ENCODE measurements at regions not wholly inside any gene's neighbourhood (a gene's known extent, or its start where the extent isn't known, plus 50 kb on each side); places are given as distances from the start of the nearest gene placed in this dataset.

DNA sequence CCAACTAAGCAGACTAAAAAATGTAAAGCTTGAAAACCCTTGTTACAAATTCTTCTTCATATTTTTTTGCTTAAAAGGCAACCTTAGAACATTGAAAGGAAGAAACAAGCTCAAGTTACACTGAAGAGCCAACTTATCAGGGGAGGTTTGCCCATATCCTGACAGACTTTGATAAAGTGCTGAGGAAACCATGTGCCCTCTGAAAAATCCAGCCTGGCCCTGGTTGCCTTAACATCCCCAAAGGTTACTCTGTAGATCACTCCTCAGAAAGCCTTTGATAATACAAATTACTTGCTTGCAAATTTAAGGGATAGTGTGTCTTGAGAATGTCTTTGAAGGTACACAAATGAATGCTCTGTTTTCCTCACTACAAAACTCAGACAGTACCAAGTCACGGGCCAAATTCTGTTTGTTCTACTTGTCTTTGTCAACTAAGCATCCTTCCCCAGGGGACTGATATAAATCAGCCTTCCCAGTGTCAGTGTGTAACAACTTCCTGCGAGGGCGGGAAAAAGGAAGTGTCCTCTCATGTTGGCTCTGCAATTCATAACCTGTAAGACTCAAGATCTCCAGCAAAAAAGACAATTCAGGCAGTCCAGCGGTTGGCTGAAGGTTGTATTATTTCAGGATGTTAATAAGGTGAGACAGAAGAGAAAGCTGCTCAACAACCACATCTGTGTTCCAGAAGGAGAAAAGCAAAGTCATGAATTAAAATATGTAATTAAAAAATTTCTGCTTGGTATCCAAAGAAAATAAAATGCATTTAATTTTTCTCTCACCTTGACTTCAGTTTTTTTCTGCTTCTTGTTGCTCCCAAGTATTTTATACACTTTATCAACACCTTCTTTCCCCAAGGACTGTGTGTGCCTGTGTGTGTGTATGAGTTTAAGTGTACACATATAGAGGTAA is 199.9 kb downstream of the PIK3R1 start (continued):
- TF ChIP-seq, protein P1, sequence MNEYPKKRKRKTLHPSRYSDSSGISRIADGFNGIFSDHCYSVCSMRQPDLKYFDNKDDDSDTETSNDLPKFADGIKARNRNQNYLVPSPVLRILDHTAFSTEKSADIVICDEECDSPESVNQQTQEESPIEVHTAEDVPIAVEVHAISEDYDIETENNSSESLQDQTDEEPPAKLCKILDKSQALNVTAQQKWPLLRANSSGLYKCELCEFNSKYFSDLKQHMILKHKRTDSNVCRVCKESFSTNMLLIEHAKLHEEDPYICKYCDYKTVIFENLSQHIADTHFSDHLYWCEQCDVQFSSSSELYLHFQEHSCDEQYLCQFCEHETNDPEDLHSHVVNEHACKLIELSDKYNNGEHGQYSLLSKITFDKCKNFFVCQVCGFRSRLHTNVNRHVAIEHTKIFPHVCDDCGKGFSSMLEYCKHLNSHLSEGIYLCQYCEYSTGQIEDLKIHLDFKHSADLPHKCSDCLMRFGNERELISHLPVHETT (CRISPR knock-in tag; conservative IDR thresholded peaks at IDR 0.05 in 1 of 2, IDR thresholded peaks at IDR 0.05 in 1 of 2), result 0 out of 4 replicates have a peak, but pooled peaks of 1 of the 2 experiments have one; percentile 35
- TF ChIP-seq MEF2D (tag; conservative IDR thresholded peaks at IDR 0.05; ENCODE audit: low read depth) (peak; percentile 60; the same call in 1 of the 2 replicates), SRSF7 (optimal IDR thresholded peaks at IDR 0.05; ENCODE audit: low read depth, low read length) (no peak), FOXM1 (IDR thresholded peaks at IDR 0.05; ENCODE audit: low read depth) (no peak), FOXM1 (CRISPR knock-in tag; IDR thresholded peaks at IDR 0.05; ENCODE audit: low read depth) (no peak), STAT5A (IDR thresholded peaks at IDR 0.05; ENCODE audit: borderline replicate concordance, low read length) (no peak), TCF3 (CRISPR knock-in tag; IDR thresholded peaks at IDR 0.05) (no peak), NR4A1 (CRISPR knock-in tag; IDR thresholded peaks at IDR 0.05) (no peak), NR4A1 (tag; IDR thresholded peaks at IDR 0.05) (peak; percentile 75), NRF1 (conservative IDR thresholded peaks at IDR 0.05 in 1 of 2, IDR thresholded peaks at IDR 0.05 in 1 of 2) (no peak; a peak in 1 of 4 replicates), MTA1 (IDR thresholded peaks at IDR 0.05; ENCODE audit: borderline replicate concordance) (no peak), SNIP1 (IDR thresholded peaks at IDR 0.05; ENCODE audit: low read depth) (no peak), GATAD2B (IDR thresholded peaks at IDR 0.05; ENCODE audit: borderline replicate concordance) (no peak), NR2C1 (IDR thresholded peaks at IDR 0.05) (0 out of 2 replicates have a peak, but pooled peaks have one; percentile 9), NR2C1 (tag; IDR thresholded peaks at IDR 0.05) (no peak), CSDE1 (IDR thresholded peaks at IDR 0.05) (no peak), TAF7 (tag; IDR thresholded peaks at IDR 0.05) (no peak), PURB (CRISPR knock-in tag; IDR thresholded peaks at IDR 0.05; ENCODE audit: low read depth) (no peak), MTA2 (IDR thresholded peaks at IDR 0.05; ENCODE audit: low read depth) (no peak), CREM (IDR thresholded peaks at IDR 0.05; ENCODE audit: low read depth) (peak; percentile 49; the same call in 1 of the 2 replicates), NFRKB (IDR thresholded peaks at IDR 0.05; ENCODE audit: low read depth) (0 out of 2 replicates have a peak, but pooled peaks have one; percentile 58), FOXA3 (CRISPR knock-in tag; conservative IDR thresholded peaks at IDR 0.05 in 1 of 2, IDR thresholded peaks at IDR 0.05 in 1 of 2) (peak in 1 of 2 experiments; percentile 50; a peak in 1 of 4 replicates)
- TF ChIP-seq, protein P2, sequence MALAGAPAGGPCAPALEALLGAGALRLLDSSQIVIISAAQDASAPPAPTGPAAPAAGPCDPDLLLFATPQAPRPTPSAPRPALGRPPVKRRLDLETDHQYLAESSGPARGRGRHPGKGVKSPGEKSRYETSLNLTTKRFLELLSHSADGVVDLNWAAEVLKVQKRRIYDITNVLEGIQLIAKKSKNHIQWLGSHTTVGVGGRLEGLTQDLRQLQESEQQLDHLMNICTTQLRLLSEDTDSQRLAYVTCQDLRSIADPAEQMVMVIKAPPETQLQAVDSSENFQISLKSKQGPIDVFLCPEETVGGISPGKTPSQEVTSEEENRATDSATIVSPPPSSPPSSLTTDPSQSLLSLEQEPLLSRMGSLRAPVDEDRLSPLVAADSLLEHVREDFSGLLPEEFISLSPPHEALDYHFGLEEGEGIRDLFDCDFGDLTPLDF (CRISPR knock-in tag; IDR thresholded peaks at IDR 0.05), result 0 out of 2 replicates have a peak, but pooled peaks have one; percentile 48
- TF ChIP-seq, protein P3, sequence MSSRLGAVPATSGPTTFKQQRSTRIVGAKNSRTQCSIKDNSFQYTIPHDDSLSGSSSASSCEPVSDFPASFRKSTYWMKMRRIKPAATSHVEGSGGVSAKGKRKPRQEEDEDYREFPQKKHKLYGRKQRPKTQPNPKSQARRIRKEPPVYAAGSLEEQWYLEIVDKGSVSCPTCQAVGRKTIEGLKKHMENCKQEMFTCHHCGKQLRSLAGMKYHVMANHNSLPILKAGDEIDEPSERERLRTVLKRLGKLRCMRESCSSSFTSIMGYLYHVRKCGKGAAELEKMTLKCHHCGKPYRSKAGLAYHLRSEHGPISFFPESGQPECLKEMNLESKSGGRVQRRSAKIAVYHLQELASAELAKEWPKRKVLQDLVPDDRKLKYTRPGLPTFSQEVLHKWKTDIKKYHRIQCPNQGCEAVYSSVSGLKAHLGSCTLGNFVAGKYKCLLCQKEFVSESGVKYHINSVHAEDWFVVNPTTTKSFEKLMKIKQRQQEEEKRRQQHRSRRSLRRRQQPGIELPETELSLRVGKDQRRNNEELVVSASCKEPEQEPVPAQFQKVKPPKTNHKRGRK (tag; IDR thresholded peaks at IDR 0.05), result peak; percentile 76
- TF ChIP-seq, protein P4, sequence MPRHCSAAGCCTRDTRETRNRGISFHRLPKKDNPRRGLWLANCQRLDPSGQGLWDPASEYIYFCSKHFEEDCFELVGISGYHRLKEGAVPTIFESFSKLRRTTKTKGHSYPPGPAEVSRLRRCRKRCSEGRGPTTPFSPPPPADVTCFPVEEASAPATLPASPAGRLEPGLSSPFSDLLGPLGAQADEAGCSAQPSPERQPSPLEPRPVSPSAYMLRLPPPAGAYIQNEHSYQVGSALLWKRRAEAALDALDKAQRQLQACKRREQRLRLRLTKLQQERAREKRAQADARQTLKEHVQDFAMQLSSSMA (CRISPR knock-in tag; IDR thresholded peaks at IDR 0.05), result no peak

Measured in K562 (cell line).